Activated naive CD8-positive, alpha-beta T cell treated with anti-CD3 and anti-CD28 coated beads, Interleukin-2, amount 10 ng/mL, durations not matched to agents 7 days and 5 days (primary cell): ENCODE measurements at regions not wholly inside any gene's neighbourhood (a gene's known extent, or its start where the extent isn't known, plus 50 kb on each side); places are given as distances from the start of the nearest gene placed in this dataset.
"Not testable (repeated sequence)": the region's sequence is repeated elsewhere in the genome, so short reads cannot be mapped to it uniquely, and the experiment has no call there.

Experiments
- ATAC-seq: fragments of 150-1000 bp; cut with Tn5 transposase; one replicate; pipeline ENCODE4 v1.10.0; 2021; ENCODE audit warnings: low read depth, moderate library complexity
- POLR2A ChIA-PET: fragments of 350-600 bp; sonication (Branson Sonifier 250); formaldehyde crosslinking; loops from one replicate; lab custom pipeline; 2021; ENCODE audit warnings: antibody characterized with exemption; lab: Charles Lee
- DNase-seq: peaks from one replicate; pipeline ENCODE4 v3.0.0; 2021
- H3K27ac Mint-ChIP-seq: one replicate; pipeline ENCODE4 v1.8.0; 2022; ENCODE audit warnings: mild to moderate bottlenecking, mixed read lengths
- H3K27me3 Mint-ChIP-seq: one replicate; pipeline ENCODE4 v1.8.0; 2022; ENCODE audit warnings: mild to moderate bottlenecking, moderate library complexity, mixed read lengths
- H3K36me3 Mint-ChIP-seq: one replicate; pipeline ENCODE4 v1.8.0; 2021; ENCODE audit warnings: mild to moderate bottlenecking, mixed read lengths
- H3K4me1 Mint-ChIP-seq: one replicate; pipeline ENCODE4 v1.8.0; 2021; ENCODE audit warnings: mixed read lengths
- H3K4me3 Mint-ChIP-seq: one replicate; pipeline ENCODE4 v1.8.0; 2022; ENCODE audit warnings: mild to moderate bottlenecking, moderate library complexity, mixed read lengths
- H3K9me3 Mint-ChIP-seq: one replicate; pipeline ENCODE4 v1.8.0; 2021; ENCODE audit warnings: mixed read lengths

DNA sequence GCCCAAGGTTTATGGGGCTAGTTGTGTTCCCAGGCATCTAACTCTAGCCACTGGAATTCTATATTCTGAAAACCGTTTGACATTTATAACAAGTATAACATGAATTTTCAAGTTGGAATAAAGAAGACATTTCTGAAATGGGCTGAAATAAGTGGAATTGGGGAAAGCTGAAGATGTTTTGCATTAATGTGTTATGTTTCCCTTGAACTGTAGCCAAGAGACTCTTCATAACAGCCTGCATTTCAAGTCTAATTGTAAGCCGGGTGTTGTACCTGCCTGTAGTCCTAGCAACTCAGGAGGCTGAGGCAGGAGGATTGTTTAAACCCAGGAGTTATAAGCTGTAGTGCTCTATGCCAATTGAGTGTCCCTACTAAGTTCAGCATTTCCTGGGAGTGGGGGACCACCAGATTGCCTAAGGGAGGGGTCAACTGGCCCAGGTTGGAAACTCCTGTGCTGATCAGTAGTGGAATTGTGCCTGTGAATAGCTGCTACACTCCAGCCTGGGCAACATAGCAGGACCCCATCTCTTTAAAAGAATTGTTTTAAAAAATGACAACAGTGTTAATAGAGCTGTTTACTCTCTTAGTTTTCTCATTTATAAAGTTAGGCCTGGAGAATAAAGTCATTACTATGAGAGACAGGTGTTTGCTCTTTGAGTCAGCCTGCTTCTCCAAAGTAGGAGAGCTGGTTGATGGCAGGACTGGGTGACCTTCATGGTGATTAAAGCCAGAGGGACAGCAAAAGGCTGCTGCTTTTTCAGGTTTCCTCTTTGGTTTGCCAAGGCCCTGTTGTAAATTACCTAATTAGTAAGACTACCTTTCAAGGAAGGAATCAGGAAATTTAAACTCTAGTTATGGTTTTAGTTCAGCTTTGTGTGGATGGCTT, 483.6 kb upstream of the RGS6 start:
- Mint-ChIP-seq H3K27ac (no peak overlapping the region), H3K4me1 (peaks cover 5% of the 10 kb centered on the region), H3K9me3 (peaks cover 3% of the 10 kb centered on the region), H3K27me3 (no peaks in the 10 kb centered on the region), H3K4me3 (no peak overlapping the region), H3K36me3 (peaks cover 3% of the 10 kb centered on the region)
- DNase-seq (no peak), ATAC-seq (no peak)
- POLR2A ChIA-PET: interaction anchor here (0.5 kb wide), 1 partner anchor 129 kb away, joined by 3 read pairs; no protein-coding TSS in a partner anchor

DNA sequence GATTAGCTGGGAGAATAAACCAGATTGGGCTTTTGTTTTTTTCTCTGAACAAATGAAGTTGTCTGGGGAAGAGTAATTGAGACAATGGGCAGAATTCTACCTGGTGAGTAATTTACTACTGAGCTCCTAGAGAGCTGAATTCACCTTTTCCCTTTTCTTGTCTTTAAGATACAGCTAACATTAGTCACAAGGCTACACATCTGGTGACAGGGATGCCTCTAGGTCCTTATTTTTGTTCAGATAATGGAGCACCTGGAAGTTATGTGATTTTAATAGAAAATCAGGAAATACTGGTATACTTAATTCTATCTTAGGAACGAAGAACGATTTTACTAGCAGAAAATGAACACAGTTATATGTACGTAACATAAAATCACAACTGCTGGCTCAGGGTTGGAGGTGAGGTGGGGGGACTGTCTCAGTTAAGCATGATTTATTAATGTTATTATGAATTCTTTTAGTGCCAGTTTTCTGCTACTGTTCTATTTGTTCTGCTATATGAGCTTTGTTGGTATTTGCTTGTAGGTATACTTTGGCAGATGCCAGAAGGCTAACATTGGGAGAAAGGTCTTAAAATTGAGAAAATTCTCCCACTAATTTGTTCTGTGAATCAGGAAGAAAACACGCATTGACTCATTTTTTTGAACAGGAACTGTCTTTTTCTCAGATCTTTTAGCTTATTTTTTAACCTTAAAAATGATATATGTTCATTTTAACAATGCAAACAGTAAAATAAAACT, 482.7 kb upstream of the RGS6 start:
- no peaks in the 10 kb centered on the region for H3K27me3 Mint-ChIP-seq
- peaks cover 3% of the 10 kb centered on the region for H3K9me3 Mint-ChIP-seq
- ATAC-seq (no peak), DNase-seq (no peak)
- POLR2A ChIA-PET: no interaction called here
- H3K4me1 Mint-ChIP-seq: peaks cover 5% of the 10 kb centered on the region
- peaks cover 3% of the 10 kb centered on the region for H3K36me3 Mint-ChIP-seq
- no peak overlapping the region for H3K4me3 Mint-ChIP-seq
- H3K27ac Mint-ChIP-seq: no peak overlapping the region

- ATAC-seq: no peak
- Mint-ChIP-seq H3K9me3 (peaks cover 3% of the 10 kb centered on the region), H3K27me3 (no peaks in the 10 kb centered on the region), H3K4me3 (no peak overlapping the region), H3K36me3 (peaks cover 3% of the 10 kb centered on the region), H3K27ac (no peak overlapping the region), H3K4me1 (peaks cover 11% of the 10 kb centered on the region)
- DNase-seq: no peak
- POLR2A ChIA-PET: interaction anchor here (0.7 kb wide), 1 partner anchor 376 kb away, joined by 5 read pairs; no protein-coding TSS in a partner anchor
These were observed 480.7 kb upstream of the RGS6 start for GRCh38 chr14:71451501-71451900.

DNA sequence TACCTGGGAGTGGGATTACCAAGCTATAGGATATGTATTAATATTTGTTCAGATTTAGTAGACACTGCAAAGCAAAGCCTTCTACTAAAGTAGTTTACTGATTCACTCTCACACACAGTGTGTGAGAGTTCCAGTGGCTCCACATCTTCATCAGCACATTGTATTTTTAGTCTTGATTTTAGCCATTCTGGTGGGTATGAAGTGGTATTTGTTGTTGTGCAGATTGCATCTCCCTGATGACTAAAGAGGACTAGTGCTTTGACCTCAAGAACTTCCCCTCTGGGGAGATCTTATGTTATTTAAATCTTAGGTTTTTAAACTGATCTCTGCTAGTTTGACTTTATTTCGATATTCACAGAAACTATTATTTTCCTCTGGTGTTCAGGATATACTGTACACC, 479.7 kb upstream of the RGS6 start:
- Mint-ChIP-seq H3K9me3 (peaks cover 3% of the 10 kb centered on the region), H3K4me3 (no peak overlapping the region), H3K4me1 (peaks cover 13% of the 10 kb centered on the region), H3K27me3 (no peaks in the 10 kb centered on the region), H3K36me3 (peaks cover 7% of the 10 kb centered on the region), H3K27ac (no peak overlapping the region)
- DNase-seq (no peak), ATAC-seq (no peak)
- POLR2A ChIA-PET: no interaction called here

GRCh38 chr14:71452987-71453386, 479.2 kb upstream of the RGS6 start:
- ATAC-seq: no peak
- Mint-ChIP-seq H3K9me3 (peaks cover 3% of the 10 kb centered on the region), H3K4me3 (no peak overlapping the region), H3K27ac (no peak overlapping the region), H3K27me3 (no peaks in the 10 kb centered on the region), H3K36me3 (peaks cover 9% of the 10 kb centered on the region), H3K4me1 (peaks cover 13% of the 10 kb centered on the region)
- POLR2A ChIA-PET: no interaction called here
- no peak for DNase-seq

GRCh38 chr14:71454010-71454409, 478.2 kb upstream of the RGS6 start:
- peaks cover 7% of the 10 kb centered on the region for H3K36me3 Mint-ChIP-seq
- H3K4me1 Mint-ChIP-seq: peaks cover 13% of the 10 kb centered on the region
- H3K9me3 Mint-ChIP-seq: peaks cover 3% of the 10 kb centered on the region
- H3K4me3 Mint-ChIP-seq: no peak overlapping the region
- DNase-seq: no peak
- H3K27ac Mint-ChIP-seq: no peak overlapping the region
- POLR2A ChIA-PET: interaction anchor here (0.5 to 0.6 kb wide), 2 partner anchors 313 to 1672 kb away, joined by 3 to 4 read pairs; no protein-coding TSS in a partner anchor
- H3K27me3 Mint-ChIP-seq: no peaks in the 10 kb centered on the region
- no peak for ATAC-seq

GRCh38 chr14:71454513-71455332, 477.5 kb upstream of the RGS6 start:
- Mint-ChIP-seq H3K27me3 (no peaks in the 10 kb centered on the region), H3K4me3 (no peak overlapping the region), H3K36me3 (peaks cover 9% of the 10 kb centered on the region), H3K9me3 (peaks cover 3% of the 10 kb centered on the region), H3K4me1 (peaks cover 13% of the 10 kb centered on the region), H3K27ac (peak overlapping the region; percentile 17)
- POLR2A ChIA-PET: interaction anchor here (0.5 kb wide), 1 partner anchor 1672 kb away, joined by 3 read pairs; no protein-coding TSS in a partner anchor
- DNase-seq: no peak
- ATAC-seq: no peak

GRCh38 chr14:71460091-71460490, 472.1 kb upstream of the RGS6 start:
- H3K36me3 Mint-ChIP-seq: peaks cover 27% of the 10 kb centered on the region
- peaks cover 2% of the 10 kb centered on the region for H3K4me1 Mint-ChIP-seq
- DNase-seq (no peak), ATAC-seq (no peak)
- POLR2A ChIA-PET: no interaction called here
- H3K9me3 Mint-ChIP-seq: peaks cover 7% of the 10 kb centered on the region
- no peak overlapping the region for H3K27ac Mint-ChIP-seq
- no peak overlapping the region for H3K4me3 Mint-ChIP-seq
- H3K27me3 Mint-ChIP-seq: no peaks in the 10 kb centered on the region

DNA sequence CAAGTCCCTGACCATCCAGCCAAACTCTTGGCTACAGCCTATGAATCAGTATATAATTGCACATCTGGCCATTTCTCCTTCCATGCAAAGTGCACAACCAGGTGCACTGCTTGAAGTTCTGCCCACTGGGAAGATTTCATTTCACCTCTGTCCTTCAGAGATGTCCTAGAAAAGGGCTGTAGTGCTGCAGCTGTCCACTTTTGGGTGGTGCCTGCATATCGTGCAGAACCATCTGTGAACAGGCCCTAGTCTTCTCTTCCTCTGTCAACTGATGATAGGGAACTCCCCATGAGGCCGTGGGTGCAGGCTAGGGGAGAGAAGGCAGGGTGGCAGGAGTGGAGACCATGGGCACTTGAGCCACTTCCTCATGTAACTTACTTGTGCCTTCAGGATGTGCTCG, 470.6 kb upstream of the RGS6 start:
- H3K4me1 Mint-ChIP-seq: not testable (repeated sequence)

GRCh38 chr14:71463807-71464206, 468.4 kb upstream of the RGS6 start:
- no peak for ATAC-seq
- Mint-ChIP-seq H3K4me1 (no peaks in the 10 kb centered on the region), H3K27me3 (no peaks in the 10 kb centered on the region), H3K9me3 (peaks cover 10% of the 10 kb centered on the region), H3K4me3 (no peak overlapping the region), H3K36me3 (peaks cover 30% of the 10 kb centered on the region), H3K27ac (no peak overlapping the region)
- no peak for DNase-seq
- POLR2A ChIA-PET: no interaction called here

More for the DNA sequence above, 470.6 kb upstream of the RGS6 start:
- H3K4me3 Mint-ChIP-seq, ATAC-seq, H3K27ac Mint-ChIP-seq, POLR2A ChIA-PET, H3K9me3 Mint-ChIP-seq, DNase-seq, H3K27me3 Mint-ChIP-seq: not testable (repeated sequence)
- peaks cover 31% of the 10 kb centered on the region for H3K36me3 Mint-ChIP-seq

DNA sequence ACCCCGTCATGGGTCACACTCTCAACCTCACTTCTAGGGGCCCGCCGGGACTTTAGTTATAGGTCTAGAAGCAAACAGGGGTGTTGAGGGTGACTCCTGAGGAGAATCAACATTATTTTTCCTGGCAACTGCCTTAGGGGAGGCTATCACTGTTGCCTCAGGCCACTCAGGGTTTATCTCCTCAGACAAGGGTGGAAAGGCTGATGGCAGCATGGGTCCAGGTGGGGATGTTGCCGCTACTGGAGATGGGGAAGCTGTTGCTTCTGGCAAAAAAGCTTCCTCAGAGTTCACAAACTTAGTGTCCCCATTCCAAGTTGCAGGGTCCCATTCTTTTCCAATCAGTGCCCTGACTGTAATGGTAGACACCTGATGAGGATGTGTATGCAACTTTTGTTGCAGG, 467.4 kb upstream of the RGS6 start:
- no peaks in the 10 kb centered on the region for H3K27me3 Mint-ChIP-seq
- H3K9me3 Mint-ChIP-seq: peaks cover 10% of the 10 kb centered on the region
- peaks cover 30% of the 10 kb centered on the region for H3K36me3 Mint-ChIP-seq
- no peak overlapping the region for H3K27ac Mint-ChIP-seq
- ATAC-seq (no peak), DNase-seq (no peak)
- H3K4me3 Mint-ChIP-seq: no peak overlapping the region
- peaks cover 1% of the 10 kb centered on the region for H3K4me1 Mint-ChIP-seq
- POLR2A ChIA-PET: no interaction called here

- DNase-seq (no peak), ATAC-seq (no peak)
- peaks cover 26% of the 10 kb centered on the region for H3K36me3 Mint-ChIP-seq
- peaks cover 10% of the 10 kb centered on the region for H3K9me3 Mint-ChIP-seq
- H3K27me3 Mint-ChIP-seq: no peaks in the 10 kb centered on the region
- no peak overlapping the region for H3K27ac Mint-ChIP-seq
- peaks cover 1% of the 10 kb centered on the region for H3K4me1 Mint-ChIP-seq
- no peak overlapping the region for H3K4me3 Mint-ChIP-seq
- POLR2A ChIA-PET: no interaction called here
These were observed 466.9 kb upstream of the RGS6 start for GRCh38 chr14:71465316-71465715.

DNA sequence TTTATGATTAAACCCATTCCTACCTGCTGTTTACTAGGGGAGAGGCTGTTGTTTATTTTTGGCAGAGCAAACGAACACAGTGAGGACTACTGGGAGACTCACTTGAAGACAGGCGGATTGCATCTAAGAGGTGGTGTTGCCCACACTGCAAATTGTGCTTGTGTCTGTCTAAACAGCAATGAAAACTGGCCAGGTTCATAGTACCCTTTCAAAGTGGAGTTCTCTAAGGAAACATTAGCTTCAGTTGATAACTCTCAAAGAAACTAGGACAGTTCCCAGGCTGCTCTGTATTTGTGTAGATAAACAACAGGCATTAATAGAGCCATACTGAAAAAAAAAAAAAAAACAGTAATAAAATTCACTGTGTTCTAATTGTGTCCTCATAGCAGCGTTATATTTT, 466.0 kb upstream of the RGS6 start:
- H3K9me3 Mint-ChIP-seq: peaks cover 10% of the 10 kb centered on the region
- H3K36me3 Mint-ChIP-seq: peaks cover 23% of the 10 kb centered on the region
- no peak for ATAC-seq
- no peak for DNase-seq
- H3K4me3 Mint-ChIP-seq: no peak overlapping the region
- H3K27ac Mint-ChIP-seq: no peak overlapping the region
- H3K4me1 Mint-ChIP-seq: peaks cover 1% of the 10 kb centered on the region
- POLR2A ChIA-PET: interaction anchor here (0.7 kb wide), 1 partner anchor 110 kb away, joined by 7 read pairs; no protein-coding TSS in a partner anchor
- H3K27me3 Mint-ChIP-seq: no peaks in the 10 kb centered on the region
